ENCODE measurements at regions not wholly inside any gene's neighbourhood (a gene's known extent, or its start where the extent isn't known, plus 50 kb on each side); places are given as distances from the start of the nearest gene placed in this dataset.

GRCh38 chr5:2017540-2018389 lies 135.0 kb upstream of the IRX4 start:
- peak in 2 of 3 experiments; percentile 16 to 36 for DNase-seq

GRCh38 chr5:2015961-2016360 lies 133.2 kb upstream of the IRX4 start:
- DNase-seq: no peak

- DNase-seq: no peak
These were observed 132.6 kb upstream of the IRX4 start for GRCh38 chr5:2015124-2015848.

GRCh38 chr5:2014058-2014610 lies 131.4 kb upstream of the IRX4 start:
- no peak for DNase-seq

GRCh38 chr5:2013301-2014057 lies 130.8 kb upstream of the IRX4 start:
- no peak for DNase-seq

GRCh38 chr5:2012885-2013284 lies 130.2 kb upstream of the IRX4 start:
- DNase-seq: no peak

- DNase-seq: no peak
These were observed 129.0 kb upstream of the IRX4 start for GRCh38 chr5:2011481-2012411.

- no peak for DNase-seq
These were observed 128.2 kb upstream of the IRX4 start for GRCh38 chr5:2010940-2011339.

GRCh38 chr5:2009986-2010914 lies 127.5 kb upstream of the IRX4 start:
- DNase-seq: no peak

GRCh38 chr5:2008851-2009629 lies 126.3 kb upstream of the IRX4 start:
- no peak for DNase-seq

- no peak for DNase-seq
These were observed 125.3 kb upstream of the IRX4 start for GRCh38 chr5:2007878-2008501.

GRCh38 chr5:2007496-2007877 lies 124.8 kb upstream of the IRX4 start:
- DNase-seq: no peak

- DNase-seq: no peak
These were observed 124.2 kb upstream of the IRX4 start for GRCh38 chr5:2006971-2007291.

- DNase-seq: no peak
These were observed 123.7 kb upstream of the IRX4 start for GRCh38 chr5:2006193-2006970.

- DNase-seq: no peak
These were observed 122.6 kb upstream of the IRX4 start for GRCh38 chr5:2005101-2006041.

GRCh38 chr5:2003690-2004365 lies 121.1 kb upstream of the IRX4 start:
- no peak for DNase-seq

- DNase-seq: no peak
These were observed 120.5 kb upstream of the IRX4 start for GRCh38 chr5:2003206-2003605.

Data from NCI-H1417 (cell line).